ENCODE measurements at regions not wholly inside any gene's neighbourhood (a gene's known extent, or its start where the extent isn't known, plus 50 kb on each side); places are given as distances from the start of the nearest gene placed in this dataset.
"Not testable (repeated sequence)": the region's sequence is repeated elsewhere in the genome, so short reads cannot be mapped to it uniquely, and the experiment has no call there.

DNA sequence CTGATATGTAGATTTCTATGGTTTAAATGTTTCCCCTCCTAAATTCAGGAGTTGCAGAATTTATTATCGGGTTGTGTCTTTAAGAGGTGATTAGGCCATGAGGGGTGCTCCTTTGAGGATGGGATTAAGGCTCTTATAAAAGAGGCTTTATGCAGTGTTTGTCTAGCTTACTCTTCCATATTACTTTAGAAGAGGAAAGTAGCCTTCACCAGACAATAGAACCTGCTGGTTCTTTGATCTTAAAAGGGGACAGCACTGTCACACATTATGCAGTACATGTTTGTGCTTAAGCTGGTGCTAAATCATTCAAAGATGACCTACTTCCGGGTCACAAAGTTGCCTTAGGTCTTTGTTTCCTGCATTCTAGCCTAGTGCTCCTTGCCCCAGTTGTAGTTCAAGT, 81.0 kb downstream of the CPXCR1 start:
- H3K36me3 ChIP-seq (ENCODE audit: control insufficient read depth, insufficient read depth, low read length), result no peaks in the 10 kb centered on the region
- H3K9ac ChIP-seq (ENCODE audit: low read depth, low read length), result no peak overlapping the region
- no peaks in the 10 kb centered on the region for H3K9me3 ChIP-seq (ENCODE audit: control insufficient read depth, insufficient read depth, low read length)
- no peaks in the 10 kb centered on the region for H3K4me1 ChIP-seq (ENCODE audit: control insufficient read depth, insufficient read depth, low read length)
- no peak overlapping the region for H3K4me3 ChIP-seq (ENCODE audit: low read depth, low read length)
- no peaks in the 10 kb centered on the region for H3K27me3 ChIP-seq (ENCODE audit: control insufficient read depth, insufficient read depth, low read length)
- H3K27ac ChIP-seq (ENCODE audit: low read depth, low read length), result no peak overlapping the region

DNA sequence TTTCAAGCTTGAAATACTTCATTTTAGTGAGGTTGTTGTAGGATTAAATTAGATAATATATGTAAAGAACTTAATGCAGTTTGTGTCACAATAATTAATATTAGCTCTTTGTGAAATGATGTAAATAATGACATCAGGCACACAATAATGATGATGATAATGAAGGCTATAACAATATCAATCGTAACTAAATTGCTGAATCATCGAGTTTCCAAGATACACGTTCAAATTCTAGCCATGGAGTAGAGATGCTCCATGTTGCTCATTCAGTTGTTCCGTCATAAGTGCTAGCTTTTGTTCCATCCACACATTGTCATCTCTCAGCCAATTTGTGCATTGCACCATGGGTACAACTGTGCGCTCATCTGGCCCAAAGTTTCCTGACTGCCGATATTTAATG, 83.1 kb downstream of the CPXCR1 start:
- H3K4me3 ChIP-seq (ENCODE audit: low read depth, low read length), result no peak overlapping the region
- no peaks in the 10 kb centered on the region for H3K27me3 ChIP-seq (ENCODE audit: control insufficient read depth, insufficient read depth, low read length)
- no peak overlapping the region for H3K9ac ChIP-seq (ENCODE audit: low read depth, low read length)
- H3K4me1 ChIP-seq (ENCODE audit: control insufficient read depth, insufficient read depth, low read length), result no peaks in the 10 kb centered on the region
- H3K27ac ChIP-seq (ENCODE audit: low read depth, low read length), result no peak overlapping the region
- H3K36me3 ChIP-seq (ENCODE audit: control insufficient read depth, insufficient read depth, low read length), result no peaks in the 10 kb centered on the region
- H3K9me3 ChIP-seq (ENCODE audit: control insufficient read depth, insufficient read depth, low read length), result no peaks in the 10 kb centered on the region

DNA sequence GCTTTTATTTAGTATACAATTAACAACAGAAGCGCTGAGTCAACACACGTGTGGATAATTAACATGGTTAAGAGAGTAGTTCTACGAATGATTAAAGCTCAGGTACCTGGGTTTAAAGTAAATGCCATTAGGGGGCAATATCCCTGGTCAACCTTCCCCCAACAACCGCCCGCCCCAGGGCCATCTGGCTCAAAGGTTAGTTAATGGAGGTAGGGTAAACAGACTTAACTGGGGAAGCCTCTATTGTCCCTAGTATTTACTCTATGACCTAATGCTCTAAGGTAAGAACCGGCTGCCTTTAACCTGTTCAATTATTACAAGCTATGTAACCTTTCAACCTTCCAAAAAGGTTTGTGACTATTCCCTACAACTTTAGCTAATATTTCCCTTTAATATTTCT, 90.7 kb downstream of the CPXCR1 start:
- H3K4me3 ChIP-seq (ENCODE audit: low read depth, low read length); H3K9me3 ChIP-seq (ENCODE audit: control insufficient read depth, insufficient read depth, low read length); H3K9ac ChIP-seq (ENCODE audit: low read depth, low read length); H3K36me3 ChIP-seq (ENCODE audit: control insufficient read depth, insufficient read depth, low read length); H3K27ac ChIP-seq (ENCODE audit: low read depth, low read length); H3K4me1 ChIP-seq (ENCODE audit: control insufficient read depth, insufficient read depth, low read length); H3K27me3 ChIP-seq (ENCODE audit: control insufficient read depth, insufficient read depth, low read length): not testable (repeated sequence)

DNA sequence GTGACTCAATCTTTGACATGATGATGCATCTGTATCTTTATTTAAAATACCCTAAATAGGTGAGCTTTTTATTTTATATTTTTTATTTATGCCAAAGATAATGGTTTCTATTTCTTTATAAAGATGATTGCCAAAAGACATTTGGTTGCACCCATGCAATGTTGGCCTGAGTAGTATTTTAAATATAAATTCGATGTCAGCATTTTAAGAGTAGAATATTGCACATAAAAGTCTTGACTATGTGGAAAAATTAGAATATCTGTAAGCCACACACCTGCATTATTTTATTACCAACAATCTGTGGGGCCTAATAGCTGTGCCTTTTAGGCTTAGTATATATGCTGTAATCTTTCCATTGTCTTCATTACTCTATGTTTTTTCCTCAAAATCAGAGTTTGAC, 91.4 kb downstream of the CPXCR1 start:
- Histone ChIP-seq H3K9me3 (ENCODE audit: control insufficient read depth, insufficient read depth, low read length) (no peaks in the 10 kb centered on the region), H3K4me3 (ENCODE audit: low read depth, low read length) (no peak overlapping the region), H3K36me3 (ENCODE audit: control insufficient read depth, insufficient read depth, low read length) (no peaks in the 10 kb centered on the region), H3K27ac (ENCODE audit: low read depth, low read length) (no peak overlapping the region), H3K4me1 (ENCODE audit: control insufficient read depth, insufficient read depth, low read length) (no peaks in the 10 kb centered on the region), H3K9ac (ENCODE audit: low read depth, low read length) (no peak overlapping the region), H3K27me3 (ENCODE audit: control insufficient read depth, insufficient read depth, low read length) (no peaks in the 10 kb centered on the region)

DNA sequence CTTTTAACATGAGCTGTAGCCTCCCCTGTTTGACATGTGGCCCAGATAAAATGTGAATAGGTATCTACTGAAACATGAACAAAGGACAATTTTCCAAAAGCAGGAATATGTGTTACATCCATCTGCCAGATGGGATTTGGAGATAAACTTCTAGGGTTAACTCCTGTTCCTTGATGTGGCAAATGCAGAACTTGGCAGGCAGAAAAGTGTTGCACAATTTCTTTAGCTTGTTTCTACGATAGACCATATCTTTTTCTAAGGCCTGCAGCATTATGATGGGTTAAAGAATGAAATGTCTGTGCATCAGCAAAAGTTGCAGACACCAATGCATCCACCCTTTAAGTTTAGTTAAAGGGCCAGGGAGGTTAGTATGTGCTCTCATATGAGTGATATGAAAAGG, 96.8 kb downstream of the CPXCR1 start:
- H3K4me1 ChIP-seq (ENCODE audit: control insufficient read depth, insufficient read depth, low read length); H3K9ac ChIP-seq (ENCODE audit: low read depth, low read length); H3K27me3 ChIP-seq (ENCODE audit: control insufficient read depth, insufficient read depth, low read length); H3K4me3 ChIP-seq (ENCODE audit: low read depth, low read length); H3K27ac ChIP-seq (ENCODE audit: low read depth, low read length); H3K9me3 ChIP-seq (ENCODE audit: control insufficient read depth, insufficient read depth, low read length); H3K36me3 ChIP-seq (ENCODE audit: control insufficient read depth, insufficient read depth, low read length): not testable (repeated sequence)

DNA sequence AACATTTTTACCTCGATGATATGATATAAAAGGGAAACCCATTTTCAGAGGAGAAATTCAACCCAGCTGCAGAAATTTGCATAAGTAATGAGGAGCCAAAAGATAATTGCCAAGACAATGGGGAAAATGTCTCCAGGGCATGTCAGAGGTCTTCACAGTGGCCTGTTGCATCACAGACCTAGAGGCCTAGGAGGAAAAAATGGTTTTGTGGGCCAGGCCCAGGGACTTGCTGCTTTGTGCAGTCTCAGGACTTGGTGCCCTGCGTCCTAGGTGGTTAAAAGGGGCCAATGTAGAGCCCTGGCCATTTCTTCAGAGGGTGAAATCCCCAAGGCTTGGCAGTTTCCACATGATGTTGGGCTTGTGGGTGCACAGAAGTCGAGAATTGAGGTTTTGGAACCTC, 106.9 kb downstream of the CPXCR1 start:
- H3K9ac ChIP-seq (ENCODE audit: low read depth, low read length), result no peak overlapping the region
- H3K9me3 ChIP-seq (ENCODE audit: control insufficient read depth, insufficient read depth, low read length), result peaks cover 14% of the 10 kb centered on the region
- H3K4me1 ChIP-seq (ENCODE audit: control insufficient read depth, insufficient read depth, low read length), result no peaks in the 10 kb centered on the region
- no peak overlapping the region for H3K4me3 ChIP-seq (ENCODE audit: low read depth, low read length)
- no peaks in the 10 kb centered on the region for H3K36me3 ChIP-seq (ENCODE audit: control insufficient read depth, insufficient read depth, low read length)
- H3K27ac ChIP-seq (ENCODE audit: low read depth, low read length), result no peak overlapping the region
- no peaks in the 10 kb centered on the region for H3K27me3 ChIP-seq (ENCODE audit: control insufficient read depth, insufficient read depth, low read length)

DNA sequence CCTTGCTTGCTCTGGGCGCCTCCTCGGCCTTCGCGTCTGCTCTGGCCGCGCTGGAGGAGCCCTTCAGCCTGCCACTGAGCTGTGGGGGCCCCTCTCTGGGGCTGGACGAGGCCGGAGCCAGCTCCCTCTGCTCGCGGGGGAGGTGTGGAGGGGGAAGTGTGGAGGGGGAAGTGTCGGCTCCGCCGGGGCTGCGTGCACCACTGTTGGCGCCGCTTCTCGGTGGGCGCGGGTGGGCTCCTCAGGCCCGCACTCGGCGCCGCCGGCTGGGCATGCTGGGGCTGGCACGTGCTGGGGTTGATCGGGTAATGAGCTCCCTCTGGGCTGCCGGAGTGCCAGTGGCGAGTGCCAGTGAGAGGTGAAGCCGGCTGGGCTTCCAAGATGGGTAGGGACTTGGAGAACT, 116.7 kb downstream of the CPXCR1 start:
- Histone ChIP-seq H3K27me3 (ENCODE audit: control insufficient read depth, insufficient read depth, low read length) (no peaks in the 10 kb centered on the region), H3K4me1 (ENCODE audit: control insufficient read depth, insufficient read depth, low read length) (no peaks in the 10 kb centered on the region), H3K4me3 (ENCODE audit: low read depth, low read length) (no peak overlapping the region), H3K9ac (ENCODE audit: low read depth, low read length) (no peak overlapping the region), H3K9me3 (ENCODE audit: control insufficient read depth, insufficient read depth, low read length) (no peaks in the 10 kb centered on the region; the same call in 1 of the 2 replicates), H3K27ac (ENCODE audit: low read depth, low read length) (no peak overlapping the region), H3K36me3 (ENCODE audit: control insufficient read depth, insufficient read depth, low read length) (no peaks in the 10 kb centered on the region)

DNA sequence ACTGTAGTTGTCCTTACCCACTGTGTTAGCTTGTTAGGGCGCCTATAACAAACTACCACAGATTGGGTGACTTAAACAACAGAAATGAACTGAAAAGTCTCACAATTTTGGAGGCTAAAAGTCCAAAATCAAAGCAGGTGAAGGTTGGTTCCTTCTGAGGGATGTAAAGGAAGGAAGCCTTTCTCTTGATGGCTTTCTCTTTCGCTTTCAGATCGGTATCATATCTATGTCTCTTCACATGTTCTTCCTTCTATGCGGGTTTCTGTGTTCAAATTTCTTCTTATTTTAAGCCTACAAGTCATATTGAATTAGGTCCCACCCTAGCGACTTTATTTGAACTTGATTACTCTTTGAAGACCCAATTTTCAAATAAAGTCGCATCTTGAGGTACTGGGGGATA, 118.6 kb downstream of the CPXCR1 start:
- H3K36me3 ChIP-seq (ENCODE audit: control insufficient read depth, insufficient read depth, low read length), result no peaks in the 10 kb centered on the region
- no peak overlapping the region for H3K4me3 ChIP-seq (ENCODE audit: low read depth, low read length)
- H3K27me3 ChIP-seq (ENCODE audit: control insufficient read depth, insufficient read depth, low read length), result no peaks in the 10 kb centered on the region

DNA sequence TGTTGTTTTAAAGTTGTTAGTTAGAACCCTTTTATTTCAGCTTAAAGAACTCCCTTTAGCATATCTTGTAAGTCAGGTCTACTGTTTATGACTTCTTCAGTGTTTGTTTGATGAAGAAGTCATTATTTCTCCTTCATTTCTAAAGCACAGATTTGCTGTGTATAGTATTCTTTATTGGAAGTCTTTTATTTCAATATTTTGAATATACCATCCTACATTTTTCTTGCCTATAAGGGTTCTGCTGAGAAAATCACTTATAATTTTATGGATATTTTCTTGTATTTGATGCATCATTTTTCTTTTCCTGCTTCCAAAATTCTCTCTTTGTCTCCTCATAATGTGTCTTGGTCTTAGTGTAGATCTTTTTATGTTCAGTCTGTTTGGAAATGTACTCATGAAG, 134.5 kb downstream of the CPXCR1 start:
- no peaks in the 10 kb centered on the region for H3K36me3 ChIP-seq (ENCODE audit: control insufficient read depth, insufficient read depth, low read length)
- H3K9me3 ChIP-seq (ENCODE audit: control insufficient read depth, insufficient read depth, low read length), result peaks cover under 1% of the 10 kb centered on the region; the same call in 1 of the 2 replicates
- no peak overlapping the region for H3K27ac ChIP-seq (ENCODE audit: low read depth, low read length)
- no peaks in the 10 kb centered on the region for H3K4me1 ChIP-seq (ENCODE audit: control insufficient read depth, insufficient read depth, low read length)
- H3K27me3 ChIP-seq (ENCODE audit: control insufficient read depth, insufficient read depth, low read length), result no peaks in the 10 kb centered on the region
- no peak overlapping the region for H3K9ac ChIP-seq (ENCODE audit: low read depth, low read length)
- H3K4me3 ChIP-seq (ENCODE audit: low read depth, low read length), result no peak overlapping the region

More for the DNA sequence above, 118.6 kb downstream of the CPXCR1 start:
- no peak overlapping the region for H3K9ac ChIP-seq (ENCODE audit: low read depth, low read length)
- no peaks in the 10 kb centered on the region for H3K4me1 ChIP-seq (ENCODE audit: control insufficient read depth, insufficient read depth, low read length)
- no peak overlapping the region for H3K27ac ChIP-seq (ENCODE audit: low read depth, low read length)
- no peaks in the 10 kb centered on the region; the same call in 1 of the 2 replicates for H3K9me3 ChIP-seq (ENCODE audit: control insufficient read depth, insufficient read depth, low read length)

DNA sequence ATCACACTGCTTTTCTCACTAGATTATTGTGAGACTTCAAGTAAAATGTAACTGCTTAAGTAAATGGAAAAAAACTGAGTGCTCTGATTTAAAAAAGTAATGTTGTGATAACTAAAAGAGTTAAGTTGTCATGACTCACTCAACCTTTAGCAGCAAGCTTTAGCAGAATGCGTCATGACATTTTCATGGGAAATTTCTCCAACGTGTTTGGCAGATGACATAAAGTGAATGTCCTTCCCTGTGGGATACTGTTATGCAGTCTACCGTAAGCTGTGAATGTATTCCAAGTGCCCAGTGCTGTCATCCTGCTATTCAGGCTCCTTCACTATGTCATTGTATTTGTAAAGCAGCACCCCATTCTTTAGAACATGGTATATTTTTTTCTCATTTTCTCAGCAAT, 136.2 kb downstream of the CPXCR1 start:
- no peaks in the 10 kb centered on the region for H3K36me3 ChIP-seq (ENCODE audit: control insufficient read depth, insufficient read depth, low read length)

DNA sequence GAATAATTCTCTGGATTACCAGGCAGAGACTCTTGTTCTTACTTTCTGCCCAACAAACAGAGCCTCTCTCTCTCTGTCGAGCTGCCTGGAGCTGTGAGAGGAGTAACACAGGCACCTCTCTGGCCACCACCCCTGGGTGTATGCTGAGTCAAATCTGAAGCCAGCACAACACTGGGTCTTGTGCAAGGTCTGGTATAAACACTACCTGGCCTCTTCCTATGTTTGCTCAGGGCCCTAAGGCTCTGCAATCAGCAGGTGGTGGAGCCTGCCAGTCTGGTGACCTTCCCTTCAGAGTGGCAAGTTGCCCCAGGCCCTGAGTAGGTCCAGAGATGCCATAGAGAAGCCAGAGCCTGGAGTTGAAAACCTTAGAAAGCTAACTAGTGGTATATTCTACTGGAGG, 139.9 kb downstream of the CPXCR1 start:
- H3K9ac ChIP-seq (ENCODE audit: low read depth, low read length), result no peak overlapping the region
- no peaks in the 10 kb centered on the region for H3K27me3 ChIP-seq (ENCODE audit: control insufficient read depth, insufficient read depth, low read length)
- H3K27ac ChIP-seq (ENCODE audit: low read depth, low read length), result no peak overlapping the region
- no peaks in the 10 kb centered on the region for H3K36me3 ChIP-seq (ENCODE audit: control insufficient read depth, insufficient read depth, low read length)
- no peaks in the 10 kb centered on the region for H3K9me3 ChIP-seq (ENCODE audit: control insufficient read depth, insufficient read depth, low read length)
- 0 out of 2 replicates have a peak, but pooled peaks cover 5% of the 10 kb centered on the region for H3K4me1 ChIP-seq (ENCODE audit: control insufficient read depth, insufficient read depth, low read length)
- H3K4me3 ChIP-seq (ENCODE audit: low read depth, low read length), result no peak overlapping the region

More for the DNA sequence above, 136.2 kb downstream of the CPXCR1 start:
- H3K27me3 ChIP-seq (ENCODE audit: control insufficient read depth, insufficient read depth, low read length), result no peaks in the 10 kb centered on the region
- 0 out of 2 replicates have a peak, but pooled peaks cover 5% of the 10 kb centered on the region for H3K4me1 ChIP-seq (ENCODE audit: control insufficient read depth, insufficient read depth, low read length)
- H3K9ac ChIP-seq (ENCODE audit: low read depth, low read length), result no peak overlapping the region
- H3K4me3 ChIP-seq (ENCODE audit: low read depth, low read length), result no peak overlapping the region
- no peak overlapping the region for H3K27ac ChIP-seq (ENCODE audit: low read depth, low read length)
- H3K9me3 ChIP-seq (ENCODE audit: control insufficient read depth, insufficient read depth, low read length), result no peaks in the 10 kb centered on the region
